Fibroblast of mammary gland (primary cell): ENCODE measurements at regions not wholly inside any gene's neighbourhood (a gene's known extent, or its start where the extent isn't known, plus 50 kb on each side); places are given as distances from the start of the nearest gene placed in this dataset.

Source experiments
- DNase-seq: peaks from one replicate; pipeline ENCODE4 v3.0.0-alpha.2; 2010; ENCODE audit warnings: low read depth
- H3K4me3 ChIP-seq: 2 replicates; pipeline ENCODE4 v1.5.1; 2011; ENCODE audit warnings: low read depth, mild to moderate bottlenecking, low read length, moderate library complexity; ENCODE audit not compliant: control insufficient read depth
- CTCF ChIP-seq: conservative IDR thresholded peaks from 2 replicates; pipeline ENCODE4 v1.5.1; 2011; ENCODE audit warnings: low read depth, low read length, inconsistent platforms; ENCODE audit not compliant: control insufficient read depth, insufficient read depth

- no peak for TF ChIP-seq CTCF
- peak; percentile 65 for DNase-seq
- no peak overlapping the region for H3K4me3 ChIP-seq
Observed at GRCh38 chr3:154540950-154541604, 111.1 kb upstream of the GPR149 start.

- no peak overlapping the region for H3K4me3 ChIP-seq
- peak; percentile 42 for DNase-seq
- TF ChIP-seq CTCF, result no peak
Observed at GRCh38 chr3:154538566-154539360, 108.8 kb upstream of the GPR149 start.

- DNase-seq, result no peak
- H3K4me3 ChIP-seq, result no peak overlapping the region
- TF ChIP-seq CTCF, result no peak
Observed at GRCh38 chr3:154536751-154537150, 106.8 kb upstream of the GPR149 start.

GRCh38 chr3:154522036-154522602 lies 92.1 kb upstream of the GPR149 start:
- no peak for DNase-seq
- no peak for TF ChIP-seq CTCF
- no peak overlapping the region for H3K4me3 ChIP-seq

- no peak for DNase-seq
- no peak overlapping the region for H3K4me3 ChIP-seq
- TF ChIP-seq CTCF, result no peak
Observed at GRCh38 chr3:154517404-154517803, 87.4 kb upstream of the GPR149 start.

GRCh38 chr3:154515921-154516320 lies 85.9 kb upstream of the GPR149 start:
- TF ChIP-seq CTCF, result no peak
- H3K4me3 ChIP-seq, result no peak overlapping the region
- no peak for DNase-seq
